Smooth muscle cell (in vitro differentiated cells): ENCODE measurements at regions not wholly inside any gene's neighbourhood (a gene's known extent, or its start where the extent isn't known, plus 50 kb on each side); places are given as distances from the start of the nearest gene placed in this dataset.

ENCODE experiments used
- DNase-seq: peaks from one replicate; lab custom pipeline; 2025; ENCODE audit not compliant: unreplicated experiment; lab: John Stamatoyannopoulos, UW
- H2AFZ ChIP-seq: fragments of 200-600 bp; sonication (generic); 2 replicates; pipeline ENCODE4 v1.6.0; 2016; ENCODE audit warnings: antibody characterized with exemption, low read depth, mild to moderate bottlenecking
- H3F3A ChIP-seq: fragments of 200-600 bp; sonication (generic); 2 replicates; pipeline ENCODE4 v1.6.0; 2017; ENCODE audit warnings: antibody characterized with exemption, low read depth
- H3K27ac ChIP-seq: fragments of 200-600 bp; sonication (generic); 2 replicates; pipeline ENCODE4 v1.5.1; 2016; ENCODE audit warnings: low read depth, mild to moderate bottlenecking
- H3K27me3 ChIP-seq: fragments of 200-600 bp; sonication (generic); 2 replicates; pipeline ENCODE4 v1.6.1; 2016; ENCODE audit warnings: low read depth, mild to moderate bottlenecking
- H3K36me3 ChIP-seq: fragments of 200-600 bp; sonication (generic); 2 replicates; pipeline ENCODE4 v1.5.1; 2016; ENCODE audit warnings: low read depth
- H3K4me1 ChIP-seq: fragments of 200-600 bp; sonication (generic); 2 replicates; pipeline ENCODE4 v1.5.1; 2016; ENCODE audit warnings: low read depth
- H3K4me2 ChIP-seq: fragments of 200-600 bp; sonication (generic); 2 replicates; pipeline ENCODE4 v1.6.0; 2016; ENCODE audit warnings: mild to moderate bottlenecking
- H3K4me3 ChIP-seq: fragments of 200-600 bp; sonication (generic); 2 replicates; pipeline ENCODE4 v1.5.1; 2016; ENCODE audit warnings: mild to moderate bottlenecking
- H3K79me2 ChIP-seq: fragments of 200-600 bp; sonication (generic); 2 replicates; pipeline ENCODE4 v1.6.0; 2016; ENCODE audit warnings: low read depth, mild to moderate bottlenecking
- H3K9ac ChIP-seq: fragments of 200-600 bp; sonication (generic); 2 replicates; pipeline ENCODE4 v1.6.0; 2016; ENCODE audit warnings: low read depth
- H3K9me3 ChIP-seq: fragments of 200-600 bp; sonication (generic); replicated peaks from 2 replicates; pipeline ENCODE4 v1.5.1; 2016; ENCODE audit warnings: low read depth
- H4K20me1 ChIP-seq: fragments of 200-600 bp; sonication (generic); 2 replicates; pipeline ENCODE4 v1.6.0; 2016; ENCODE audit warnings: low read depth
- CTCF ChIP-seq: fragments of 200-600 bp; sonication (generic); IDR thresholded peaks from 2 replicates; pipeline ENCODE4 v1.5.1; 2017; ENCODE audit warnings: borderline replicate concordance, mild to moderate bottlenecking, antibody characterized with exemption; ENCODE audit not compliant: insufficient read depth, poor library complexity, severe bottlenecking
- WGBS: methylation state at CpG from one replicate; pipeline ENCODE4 v1.1.7; 2016; ENCODE audit warnings: low lambda C conversion rate; 5-methylcytosine and 5-hydroxymethylcytosine counted together

- Histone ChIP-seq H3F3A (no peaks in the 10 kb centered on the region), H3K27me3 (no peaks in the 10 kb centered on the region), H3K4me1 (no peaks in the 10 kb centered on the region), H3K79me2 (no peaks in the 10 kb centered on the region), H3K9me3 (no peaks in the 10 kb centered on the region), H3K4me2 (no peak overlapping the region), H4K20me1 (no peaks in the 10 kb centered on the region), H3K4me3 (no peak overlapping the region), H2AFZ (no peak overlapping the region), H3K27ac (no peak overlapping the region), H3K36me3 (no peaks in the 10 kb centered on the region), H3K9ac (no peak overlapping the region)
- no peak for TF ChIP-seq CTCF
- 88% methylated on average over 7 of the region's 7 CpGs for WGBS
- DNase-seq: no peak
These were observed 696.0 kb upstream of the LMO3 start for GRCh38 chr12:17302001-17302400.

DNA sequence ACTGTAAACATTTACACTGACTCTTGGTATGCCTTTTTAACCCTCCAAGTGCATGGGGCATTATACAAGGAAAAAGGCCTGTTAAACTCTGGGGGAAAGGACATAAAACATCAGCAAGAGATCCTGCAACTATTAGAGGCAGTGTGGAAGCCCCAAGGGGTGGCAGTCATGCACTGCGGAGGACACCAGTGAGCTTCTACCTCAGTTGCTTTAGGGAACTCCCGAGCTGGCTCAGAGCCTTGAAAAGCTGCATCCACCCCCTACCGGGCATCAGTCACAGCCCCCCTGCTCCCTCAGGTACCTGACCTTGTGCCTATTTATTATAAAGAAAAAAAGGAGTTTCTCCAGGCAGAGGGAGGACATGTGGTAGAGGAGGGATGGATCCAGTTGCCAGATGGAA lies 695.6 kb upstream of the LMO3 start:
- no peak for DNase-seq
- H4K20me1 ChIP-seq: no peaks in the 10 kb centered on the region
- no peak overlapping the region for H3K4me3 ChIP-seq
- H3F3A ChIP-seq: no peaks in the 10 kb centered on the region
- 82% methylated on average over 3 of the region's 3 CpGs for WGBS
- H3K9me3 ChIP-seq: no peaks in the 10 kb centered on the region
- no peak for TF ChIP-seq CTCF
- no peaks in the 10 kb centered on the region for H3K79me2 ChIP-seq
- no peak overlapping the region for H3K4me2 ChIP-seq
- H3K36me3 ChIP-seq: no peaks in the 10 kb centered on the region
- no peak overlapping the region for H2AFZ ChIP-seq
- H3K27me3 ChIP-seq: no peaks in the 10 kb centered on the region
- no peaks in the 10 kb centered on the region for H3K4me1 ChIP-seq
- H3K9ac ChIP-seq: no peak overlapping the region
- H3K27ac ChIP-seq: no peak overlapping the region

DNA sequence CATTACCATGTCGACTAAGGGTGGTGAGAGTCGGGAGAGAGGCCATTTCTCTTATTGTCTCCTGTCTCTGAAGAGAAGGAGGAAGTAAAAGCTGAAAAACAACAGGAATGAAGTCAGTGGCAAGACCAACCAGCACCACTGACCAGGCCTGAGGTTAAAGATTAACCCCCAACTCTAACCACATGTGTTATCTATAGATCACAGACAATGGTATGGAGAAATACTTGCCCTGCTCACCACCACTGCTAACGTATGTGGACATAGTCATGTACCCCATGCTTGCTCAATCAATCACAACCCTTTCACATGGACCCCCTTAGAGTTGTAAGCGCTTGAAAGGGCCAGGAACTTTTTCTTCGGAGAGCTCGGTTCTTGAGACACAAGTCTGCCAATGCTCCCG lies 690.9 kb upstream of the LMO3 start:
- Histone ChIP-seq H3K79me2 (no peaks in the 10 kb centered on the region), H4K20me1 (no peaks in the 10 kb centered on the region), H3K36me3 (no peaks in the 10 kb centered on the region), H3K27me3 (no peaks in the 10 kb centered on the region), H2AFZ (no peak overlapping the region), H3K4me2 (no peak overlapping the region), H3F3A (no peaks in the 10 kb centered on the region), H3K9me3 (no peaks in the 10 kb centered on the region), H3K4me1 (no peaks in the 10 kb centered on the region), H3K27ac (no peak overlapping the region), H3K4me3 (no peak overlapping the region), H3K9ac (no peak overlapping the region)
- TF ChIP-seq CTCF: no peak
- 92% methylated on average over 7 of the region's 7 CpGs for WGBS
- no peak for DNase-seq

GRCh38 chr12:17286874-17287273 lies 680.9 kb upstream of the LMO3 start:
- no peak overlapping the region for H3K4me3 ChIP-seq
- 91% methylated on average over 1 of the region's 1 CpG for WGBS
- H3F3A ChIP-seq: no peaks in the 10 kb centered on the region
- no peak overlapping the region for H3K4me2 ChIP-seq
- no peaks in the 10 kb centered on the region for H3K4me1 ChIP-seq
- no peak overlapping the region for H2AFZ ChIP-seq
- H3K79me2 ChIP-seq: no peaks in the 10 kb centered on the region
- no peaks in the 10 kb centered on the region for H3K36me3 ChIP-seq
- TF ChIP-seq CTCF: no peak
- no peaks in the 10 kb centered on the region for H4K20me1 ChIP-seq
- no peaks in the 10 kb centered on the region for H3K9me3 ChIP-seq
- H3K9ac ChIP-seq: no peak overlapping the region
- no peaks in the 10 kb centered on the region for H3K27me3 ChIP-seq
- no peak for DNase-seq
- H3K27ac ChIP-seq: no peak overlapping the region
